ENCODE measurements at regions not wholly inside any gene's neighbourhood (a gene's known extent, or its start where the extent isn't known, plus 50 kb on each side); places are given as distances from the start of the nearest gene placed in this dataset.

- no peak for TF ChIP-seq CTCF (IDR thresholded peaks at IDR 0.05)
- TF ChIP-seq POLR2A (IDR thresholded peaks at IDR 0.05) = no peak
These were observed 632.1 kb upstream of the HS6ST1 start for GRCh38 chr2:128950758-128951157.
